HG02588 (cell line): ENCODE measurements at regions not wholly inside any gene's neighbourhood (a gene's known extent, or its start where the extent isn't known, plus 50 kb on each side); places are given as distances from the start of the nearest gene placed in this dataset.

Source experiments
- ATAC-seq: cut with Tn5 transposase; IDR thresholded peaks from one replicate; pipeline ENCODE4 v1.9.1; 2021; ENCODE audit warnings: mild to moderate bottlenecking, moderate library complexity; ENCODE audit not compliant: unreplicated experiment

DNA sequence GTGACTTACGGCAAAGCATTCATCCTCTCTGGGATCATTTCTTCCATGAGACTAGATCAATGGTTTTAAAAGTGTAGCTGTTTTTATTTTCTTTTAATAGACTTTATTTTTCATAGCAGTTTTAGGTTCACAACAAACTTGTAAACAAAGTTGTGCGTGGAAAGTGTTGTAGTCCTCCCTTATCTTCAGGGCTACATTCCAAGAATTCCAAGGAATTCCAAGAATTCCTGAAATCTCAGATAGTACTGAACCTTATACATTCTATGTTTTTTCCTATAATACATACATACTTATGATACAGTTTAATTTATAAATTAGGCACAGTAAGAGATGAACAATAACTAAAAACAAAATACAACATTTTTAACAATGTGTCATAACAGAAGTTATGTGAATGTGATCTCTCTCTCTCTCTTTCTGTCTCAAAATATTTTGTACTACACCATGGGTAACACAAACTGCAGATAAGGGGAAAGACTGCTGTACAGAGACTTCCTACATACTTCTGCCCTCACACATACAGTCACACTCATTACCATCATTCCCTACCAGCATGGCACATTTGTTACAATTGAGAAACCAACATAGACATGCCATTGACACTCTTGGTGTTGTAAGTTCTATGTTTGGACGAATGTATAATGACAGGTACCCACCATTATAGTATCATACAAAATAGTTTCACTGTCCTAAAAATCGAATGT is 1933.2 kb upstream of the WWC1 start:
- no peak for ATAC-seq

DNA sequence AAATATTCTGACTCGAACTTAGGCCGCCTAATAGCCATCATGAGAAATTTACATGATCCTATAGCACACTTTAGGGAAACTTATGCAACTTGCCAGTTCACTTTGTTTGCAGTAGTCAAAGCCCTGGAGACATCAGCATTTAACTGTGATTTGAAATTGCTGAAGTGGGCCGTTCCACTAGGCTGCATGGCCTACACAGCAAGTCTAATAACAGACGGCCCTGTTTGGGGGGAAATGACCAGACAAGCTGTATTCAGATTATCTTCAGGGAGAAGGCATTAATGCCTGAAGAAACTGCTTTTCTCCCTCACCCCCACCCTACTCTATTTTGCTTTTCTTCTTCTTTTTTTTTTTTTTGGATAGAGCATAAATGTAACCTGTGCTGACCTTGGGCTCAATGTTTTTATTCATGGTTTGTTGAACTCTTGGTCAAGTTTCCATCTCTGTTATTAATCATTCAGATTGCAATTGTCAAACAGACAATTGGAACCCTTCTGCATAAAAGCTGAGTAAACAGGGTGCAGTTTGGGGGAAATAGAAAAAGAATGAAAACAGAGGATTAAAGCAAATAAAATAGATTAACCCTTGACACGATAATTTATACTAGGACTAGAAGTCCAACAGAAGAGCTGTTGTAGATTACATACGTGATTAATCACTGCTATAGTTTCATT is 1928.2 kb upstream of the WWC1 start:
- ATAC-seq = no peak

GRCh38 chr5:166365164-166365563 is 1926.3 kb upstream of the WWC1 start:
- no peak for ATAC-seq

DNA sequence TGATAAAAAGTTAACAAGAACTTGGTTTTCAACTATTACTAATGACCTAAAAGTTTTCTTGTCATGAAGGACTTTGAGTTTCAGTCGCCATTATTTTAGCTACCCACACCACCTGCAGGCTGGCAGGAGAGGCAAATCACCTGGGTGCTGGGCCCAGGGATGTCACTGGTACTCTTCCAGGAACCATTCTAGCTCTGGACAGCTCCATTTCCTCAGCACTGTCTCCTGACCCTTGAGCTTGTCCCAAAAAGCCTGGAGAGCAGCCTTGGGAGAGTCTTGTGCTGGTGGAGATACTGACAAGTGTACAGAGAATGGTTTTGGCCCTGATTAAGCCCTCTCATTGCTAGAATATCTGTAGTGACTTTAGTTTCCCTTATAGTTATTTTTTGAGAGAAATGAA is 1924.1 kb upstream of the WWC1 start:
- ATAC-seq = no peak

DNA sequence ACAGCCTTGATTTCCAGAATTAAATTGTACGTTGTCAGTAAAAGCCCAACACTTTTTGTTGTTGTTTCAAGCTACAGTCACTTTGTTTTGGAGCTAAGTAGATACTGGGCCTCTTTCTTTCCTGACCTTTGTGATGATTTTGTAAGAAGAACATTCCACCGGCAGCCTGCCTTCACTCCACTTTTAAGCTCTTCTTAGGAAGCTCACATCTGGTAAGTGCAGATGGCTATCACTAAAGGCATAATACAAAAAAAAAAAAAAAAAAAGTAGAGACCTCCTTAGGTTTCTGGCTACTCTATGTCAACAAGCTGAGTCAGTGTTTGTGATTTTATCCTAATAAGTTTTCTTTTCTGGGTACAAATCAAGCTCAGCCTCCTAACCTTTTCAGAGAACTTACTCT is 1922.1 kb upstream of the WWC1 start:
- no peak for ATAC-seq

- no peak for ATAC-seq
These were observed 1921.6 kb upstream of the WWC1 start for GRCh38 chr5:166369807-166370206.

DNA sequence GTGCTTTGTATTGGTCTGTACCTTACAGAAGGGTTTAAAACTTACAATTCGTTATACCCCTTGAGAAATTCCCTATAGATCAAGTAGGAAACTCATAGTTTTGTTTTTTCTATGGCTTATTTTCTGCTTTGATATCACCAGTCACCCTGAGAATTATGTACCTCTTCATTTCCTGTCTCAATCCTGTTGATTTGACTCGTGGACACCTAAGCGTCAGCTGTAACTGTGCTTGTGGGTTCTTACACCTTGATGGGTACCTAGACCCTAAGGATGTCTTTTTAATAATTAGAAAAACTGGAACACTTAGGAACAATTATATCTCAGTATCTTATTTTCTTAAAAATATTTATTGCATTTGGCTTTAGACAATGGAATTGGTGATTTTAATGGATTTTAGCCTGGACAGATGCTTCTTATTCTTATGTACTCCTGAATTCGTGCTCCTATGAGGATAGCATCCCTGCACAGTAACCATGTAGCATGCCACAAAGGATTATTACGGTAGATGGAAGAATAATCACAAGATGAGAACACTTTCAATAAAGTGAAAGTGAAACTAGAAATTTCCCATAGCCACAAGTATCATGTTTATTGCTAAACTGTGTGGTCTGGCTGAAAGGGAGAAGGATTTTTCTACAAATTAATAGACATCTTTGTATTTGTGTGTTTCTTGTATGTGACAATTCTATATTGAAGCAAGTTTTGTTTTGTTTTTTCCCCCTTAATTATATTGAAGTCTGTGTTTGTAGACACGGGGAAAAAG is 1920.3 kb upstream of the WWC1 start:
- ATAC-seq = no peak

DNA sequence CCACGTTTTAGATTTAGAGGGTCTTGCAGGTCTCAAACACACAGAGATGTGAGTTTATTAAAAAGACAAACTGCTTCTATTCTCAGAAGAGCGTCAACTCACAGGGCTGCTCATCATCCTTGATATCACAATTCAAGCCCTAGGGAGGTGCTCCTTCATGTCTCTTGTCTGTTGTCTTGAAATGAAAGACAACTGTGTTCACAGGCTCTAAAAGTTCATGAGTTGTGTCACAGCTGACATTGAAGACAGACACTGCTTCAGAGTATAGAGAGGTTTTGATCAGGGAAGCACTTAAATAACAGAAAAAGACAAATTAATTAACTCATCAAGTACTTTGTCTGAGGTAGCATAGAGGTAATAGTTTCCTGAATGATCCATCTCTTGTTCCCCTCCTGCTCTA is 1917.6 kb upstream of the WWC1 start:
- no peak for ATAC-seq

DNA sequence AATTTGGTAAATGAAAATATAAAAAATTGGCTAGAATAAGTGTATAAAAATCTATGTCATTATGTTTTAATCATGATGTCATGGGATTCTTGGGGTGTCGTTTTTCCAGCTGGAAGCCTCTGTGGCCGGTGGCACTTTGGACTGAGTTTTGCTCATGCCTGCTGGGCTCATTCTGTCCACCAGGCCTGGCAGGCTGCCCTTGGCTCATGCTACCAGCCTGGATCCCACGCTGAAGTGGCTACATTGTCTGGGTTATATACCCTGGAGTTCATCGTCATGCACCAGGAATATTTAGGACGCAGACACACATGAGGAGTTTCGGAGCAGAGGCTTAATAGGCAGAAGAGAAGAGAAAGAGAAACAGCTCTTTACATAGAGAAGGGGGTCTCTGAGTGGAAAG is 1913.7 kb upstream of the WWC1 start:
- no peak for ATAC-seq

DNA sequence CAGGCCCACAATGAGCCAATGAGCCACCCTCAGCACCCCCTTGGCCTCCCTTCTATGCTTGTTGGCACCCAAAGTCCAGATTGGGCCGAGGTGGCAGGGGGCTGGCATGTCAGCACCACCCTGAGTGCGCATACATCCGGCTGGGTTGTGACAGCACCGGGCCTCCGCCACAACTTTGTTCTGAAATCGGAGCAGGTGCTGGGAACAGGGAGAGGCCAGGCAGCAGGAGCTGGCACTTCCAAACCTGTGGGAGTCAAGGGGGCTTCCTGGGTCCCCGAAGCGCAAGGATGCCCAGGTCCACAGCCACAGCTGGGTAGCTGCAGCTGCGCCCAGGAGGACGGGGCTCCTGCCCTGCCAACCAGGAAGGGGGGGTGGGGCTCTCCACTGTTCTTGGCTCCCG is 1911.9 kb upstream of the WWC1 start:
- no peak for ATAC-seq

- ATAC-seq = no peak
These were observed 1909.4 kb upstream of the WWC1 start for GRCh38 chr5:166382031-166382430.

DNA sequence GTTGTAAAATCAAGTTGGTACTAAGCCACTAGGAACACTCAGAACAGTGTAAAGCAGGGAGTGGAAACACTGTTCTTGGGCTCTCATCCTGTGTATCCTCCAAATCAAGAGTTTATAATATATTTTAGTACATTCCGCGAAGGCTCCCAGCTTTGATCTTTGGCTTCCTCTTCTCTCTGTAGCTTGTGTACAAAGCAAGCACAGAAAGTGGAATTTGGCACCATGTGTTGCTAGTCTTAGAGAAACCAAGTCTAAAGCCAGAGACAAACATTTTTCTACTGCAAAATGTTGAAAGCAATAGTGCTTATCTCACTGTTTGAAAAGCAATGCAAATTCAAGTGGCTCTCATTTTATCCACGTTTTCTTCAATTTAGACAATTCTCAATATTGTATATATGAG is 1893.3 kb upstream of the WWC1 start:
- no peak for ATAC-seq

DNA sequence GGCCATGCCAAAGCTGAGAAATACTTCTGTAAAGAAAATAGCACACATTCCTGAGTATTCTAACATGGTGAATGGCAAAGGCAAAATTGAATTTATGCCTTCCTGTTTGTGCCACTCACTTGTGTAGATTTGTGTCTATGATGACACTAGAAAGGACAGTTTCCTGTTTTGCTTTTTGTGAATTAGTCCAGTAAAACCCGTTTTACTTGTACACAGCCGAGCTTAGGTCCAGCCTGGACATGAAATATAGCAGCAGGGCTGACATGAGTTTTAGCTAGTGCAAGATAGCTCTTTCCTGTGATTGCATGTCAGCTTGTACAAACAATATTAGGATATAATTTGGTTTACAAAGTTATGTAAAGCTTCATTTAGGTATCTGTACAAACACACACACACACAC is 1891.7 kb upstream of the WWC1 start:
- no peak for ATAC-seq

DNA sequence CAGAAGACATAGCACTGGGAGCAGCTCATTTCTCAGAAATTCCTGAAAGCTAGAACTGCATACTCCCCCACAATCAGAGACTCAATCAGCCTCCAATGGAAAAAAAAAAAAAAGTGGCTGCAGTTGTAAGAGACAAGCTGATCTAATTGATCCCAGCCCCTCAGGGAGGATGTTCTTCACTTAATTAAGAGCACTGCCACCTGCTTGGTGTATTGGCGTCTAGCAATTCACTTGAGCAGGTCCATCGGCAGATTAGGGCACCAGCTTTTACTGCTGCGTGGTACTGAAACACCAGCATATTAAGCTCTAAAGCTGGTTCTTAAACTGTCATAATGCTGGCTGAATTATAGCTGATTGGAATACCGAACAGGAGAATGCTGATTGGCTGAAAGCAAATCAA is 1890.1 kb upstream of the WWC1 start:
- ATAC-seq = no peak

GRCh38 chr5:166412191-166412590 is 1879.3 kb upstream of the WWC1 start:
- ATAC-seq = no peak

DNA sequence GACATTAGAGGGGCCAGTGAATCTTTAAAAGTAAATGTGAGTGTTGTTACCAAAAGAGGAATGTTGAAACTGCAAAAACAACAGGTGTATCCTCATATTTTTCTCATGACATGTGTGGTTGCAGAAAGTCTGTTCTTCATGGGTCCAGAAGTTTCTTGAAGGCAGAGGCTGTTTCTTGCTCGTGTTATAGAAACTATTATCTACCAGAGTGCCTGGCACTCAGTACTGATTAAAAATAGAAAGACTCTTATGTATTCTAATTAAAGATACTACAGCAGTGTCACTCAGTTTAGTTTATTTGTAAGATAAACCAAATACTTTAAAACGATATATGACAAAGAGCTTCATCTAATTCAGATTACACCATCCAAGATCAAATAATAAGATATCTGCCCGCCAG is 1864.2 kb upstream of the WWC1 start:
- no peak for ATAC-seq

GRCh38 chr5:166428264-166428803 is 1863.1 kb upstream of the WWC1 start:
- no peak for ATAC-seq

GRCh38 chr5:166430491-166431319 is 1860.7 kb upstream of the WWC1 start:
- ATAC-seq = no peak

- no peak for ATAC-seq
These were observed 1860.0 kb upstream of the WWC1 start for GRCh38 chr5:166431456-166431855.

DNA sequence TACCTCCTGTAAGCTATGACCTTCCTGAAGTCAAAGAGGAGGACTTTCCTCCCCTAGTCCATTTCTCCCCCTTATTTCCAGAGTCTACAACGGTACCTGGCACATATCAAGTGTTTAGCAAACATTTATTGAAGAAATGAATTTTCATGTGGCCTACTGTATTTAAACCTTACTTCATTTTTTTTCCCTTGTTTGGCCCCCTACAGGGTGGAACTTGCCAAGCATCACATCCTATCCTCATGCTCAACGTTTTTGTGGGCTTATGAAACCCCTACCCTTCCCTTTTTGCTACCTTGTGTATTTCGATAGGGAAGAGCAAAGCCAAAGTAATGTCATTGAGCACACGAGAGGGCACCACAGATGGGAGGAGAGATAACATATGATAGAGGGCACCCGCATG is 1857.8 kb upstream of the WWC1 start:
- no peak for ATAC-seq

- ATAC-seq = no peak
These were observed 1854.6 kb upstream of the WWC1 start for GRCh38 chr5:166436872-166437271.
